ENCODE measurements at regions not wholly inside any gene's neighbourhood (a gene's known extent, or its start where the extent isn't known, plus 50 kb on each side); places are given as distances from the start of the nearest gene placed in this dataset.

DNA sequence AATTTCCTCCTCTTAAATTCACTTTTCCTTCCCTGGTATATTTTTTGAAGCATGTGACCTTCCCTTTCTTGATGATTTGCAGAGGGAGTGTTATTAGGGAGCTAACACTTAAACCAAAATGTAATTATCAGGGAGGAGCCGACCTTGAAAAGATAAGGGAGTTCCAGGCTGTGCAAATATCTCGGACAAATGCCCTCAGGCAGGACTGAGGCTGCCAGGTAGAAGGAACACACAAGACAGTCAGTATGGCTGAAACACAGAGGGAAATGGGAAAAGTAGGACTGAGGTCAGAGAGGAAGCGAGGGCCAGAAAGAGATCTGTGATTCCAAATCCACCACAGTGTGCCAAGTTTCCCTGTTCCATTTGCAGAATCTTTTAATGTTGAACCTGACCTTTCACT, 221.0 kb downstream of the CNTN3 start:
- Histone ChIP-seq H3K36me3 (no peaks in the 10 kb centered on the region), H3K4me3 (no peak overlapping the region), H3K27ac (replicated peaks in 1 of 4) (no peak overlapping the region), H3K27me3 (no peaks in the 10 kb centered on the region), H3K4me1 (no peaks in the 10 kb centered on the region), H3K9me3 (peaks cover 0 to 16% (median 4%) of the 10 kb centered on the region in 4 donors)
- intact Hi-C loops (cut with DNase I), result no loop called here
- 57% methylated on average over 3 of the region's 3 CpGs for WGBS
- TF ChIP-seq POLR2A (IDR thresholded peaks at IDR 0.05; ENCODE audit: low read depth), result no peak
- TF ChIP-seq, protein P1, sequence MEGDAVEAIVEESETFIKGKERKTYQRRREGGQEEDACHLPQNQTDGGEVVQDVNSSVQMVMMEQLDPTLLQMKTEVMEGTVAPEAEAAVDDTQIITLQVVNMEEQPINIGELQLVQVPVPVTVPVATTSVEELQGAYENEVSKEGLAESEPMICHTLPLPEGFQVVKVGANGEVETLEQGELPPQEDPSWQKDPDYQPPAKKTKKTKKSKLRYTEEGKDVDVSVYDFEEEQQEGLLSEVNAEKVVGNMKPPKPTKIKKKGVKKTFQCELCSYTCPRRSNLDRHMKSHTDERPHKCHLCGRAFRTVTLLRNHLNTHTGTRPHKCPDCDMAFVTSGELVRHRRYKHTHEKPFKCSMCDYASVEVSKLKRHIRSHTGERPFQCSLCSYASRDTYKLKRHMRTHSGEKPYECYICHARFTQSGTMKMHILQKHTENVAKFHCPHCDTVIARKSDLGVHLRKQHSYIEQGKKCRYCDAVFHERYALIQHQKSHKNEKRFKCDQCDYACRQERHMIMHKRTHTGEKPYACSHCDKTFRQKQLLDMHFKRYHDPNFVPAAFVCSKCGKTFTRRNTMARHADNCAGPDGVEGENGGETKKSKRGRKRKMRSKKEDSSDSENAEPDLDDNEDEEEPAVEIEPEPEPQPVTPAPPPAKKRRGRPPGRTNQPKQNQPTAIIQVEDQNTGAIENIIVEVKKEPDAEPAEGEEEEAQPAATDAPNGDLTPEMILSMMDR (IDR thresholded peaks at IDR 0.05), result no peak
- no peak for TF ChIP-seq POLR2AphosphoS5 (IDR thresholded peaks at IDR 0.05)
- TF ChIP-seq EP300 (IDR thresholded peaks at IDR 0.05), result no peak
- DNase-seq (ENCODE audit: extremely low spot score), result no peak

DNA sequence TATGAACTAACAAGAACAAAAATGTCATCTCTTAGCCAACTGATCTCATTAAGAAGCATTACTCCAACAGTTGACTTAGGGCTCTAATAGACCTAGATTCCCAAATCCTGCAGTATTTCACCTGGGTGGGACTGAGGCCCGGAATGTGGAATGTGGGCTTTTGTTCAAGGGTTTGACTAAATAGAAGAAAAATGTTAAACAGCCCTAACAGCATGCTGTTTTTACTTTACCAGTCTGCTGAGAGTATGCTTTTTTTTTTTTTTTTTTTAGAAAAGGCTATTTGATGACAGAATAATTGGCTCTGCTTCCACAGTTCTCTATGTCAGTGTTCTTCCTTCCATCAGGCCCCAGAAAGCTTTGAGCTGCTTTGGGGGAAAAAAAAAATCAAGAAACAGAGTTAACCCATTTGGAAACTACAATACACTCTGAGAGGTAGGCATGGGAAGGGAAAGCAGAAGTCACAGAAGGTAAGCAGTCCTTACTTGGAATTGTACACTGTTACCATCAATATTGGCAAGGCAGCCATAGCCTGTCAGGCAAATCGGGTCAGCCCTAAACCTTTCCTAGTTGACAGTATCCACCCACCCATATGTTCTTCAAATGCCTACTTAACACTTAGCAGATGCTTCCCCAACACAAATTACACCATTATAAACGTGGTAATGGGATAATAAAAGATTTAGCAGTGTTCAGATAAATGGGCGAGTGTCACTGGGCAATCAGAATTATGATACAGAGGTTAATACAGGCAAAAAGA, 224.2 kb downstream of the CNTN3 start:
- no peaks in the 10 kb centered on the region for H3K4me1 ChIP-seq
- TF ChIP-seq EP300 (IDR thresholded peaks at IDR 0.05) (no peak), POLR2A (IDR thresholded peaks at IDR 0.05; ENCODE audit: low read depth) (no peak), POLR2AphosphoS5 (IDR thresholded peaks at IDR 0.05) (no peak)
- TF ChIP-seq, protein P1 (IDR thresholded peaks at IDR 0.05), result no peak
- 52% methylated on average over 4 of the region's 4 CpGs for WGBS
- no peaks in the 10 kb centered on the region for H3K9me3 ChIP-seq
- DNase-seq (ENCODE audit: extremely low spot score), result no peak
- H3K27ac ChIP-seq (replicated peaks in 1 of 4), result no peak overlapping the region
- intact Hi-C loops (cut with DNase I), result no loop called here
- no peaks in the 10 kb centered on the region for H3K36me3 ChIP-seq
- H3K4me3 ChIP-seq, result no peak overlapping the region
- no peaks in the 10 kb centered on the region for H3K27me3 ChIP-seq

DNA sequence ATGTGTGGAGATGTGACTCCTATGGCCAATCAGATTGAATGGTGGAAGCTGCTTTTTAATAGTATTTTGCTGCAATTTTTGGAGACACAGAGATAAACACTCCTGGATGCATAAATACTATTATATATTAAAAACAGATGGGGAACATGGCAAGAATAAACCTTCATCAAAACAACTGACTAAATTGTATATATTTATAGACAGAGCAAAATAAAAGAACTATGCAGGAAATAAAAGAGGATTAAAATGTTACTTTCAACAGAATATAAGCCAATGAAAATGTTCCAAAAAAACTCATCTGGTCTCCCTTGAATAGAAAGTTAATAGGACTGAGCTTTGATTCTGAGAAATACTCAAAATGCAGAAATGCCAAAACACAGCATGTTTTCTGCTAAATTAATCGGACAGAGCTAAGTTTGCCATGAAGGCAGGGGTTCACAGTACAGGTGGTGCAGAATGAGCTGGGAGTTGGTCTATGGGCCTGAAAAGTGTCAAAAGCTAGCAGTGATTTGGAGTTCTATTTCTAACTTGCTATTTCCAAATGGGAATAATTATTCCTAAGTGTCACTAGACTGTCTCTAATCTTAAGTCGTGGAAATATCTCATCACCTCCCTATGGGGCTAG, 227.2 kb downstream of the CNTN3 start:
- WGBS, result 75% methylated on average over 2 of the region's 2 CpGs
- H3K9me3 ChIP-seq, result no peaks in the 10 kb centered on the region

DNA sequence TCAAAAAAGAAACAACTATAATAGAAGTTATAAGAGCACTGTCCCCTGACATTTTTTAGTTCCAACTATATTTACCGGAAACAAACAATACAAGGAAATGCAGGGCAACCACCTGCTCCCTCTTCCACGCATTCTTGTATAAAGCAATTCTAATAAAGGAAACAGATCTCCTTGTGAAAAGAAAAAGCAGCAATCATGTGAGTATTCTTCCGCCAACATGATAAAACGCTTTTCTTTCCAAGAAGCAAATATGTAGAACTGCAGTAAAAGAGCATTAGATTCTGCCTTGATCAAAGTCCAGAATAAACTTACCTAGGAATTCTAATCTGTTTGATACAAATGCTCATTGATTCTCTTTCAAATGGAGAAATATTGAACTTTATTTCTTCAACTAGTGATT, 230.3 kb downstream of the CNTN3 start:
- Histone ChIP-seq H3K27ac (replicated peaks in 1 of 4) (no peak overlapping the region), H3K9me3 (no peaks in the 10 kb centered on the region), H3K36me3 (no peaks in the 10 kb centered on the region), H3K4me3 (no peak overlapping the region), H3K4me1 (no peaks in the 10 kb centered on the region), H3K27me3 (no peaks in the 10 kb centered on the region)
- intact Hi-C loops (cut with DNase I), result no loop called here
- no peak for DNase-seq (ENCODE audit: extremely low spot score)
- 67% methylated on average over 4 of the region's 4 CpGs for WGBS
- TF ChIP-seq POLR2A (IDR thresholded peaks at IDR 0.05; ENCODE audit: low read depth) (no peak), POLR2AphosphoS5 (IDR thresholded peaks at IDR 0.05) (no peak), EP300 (IDR thresholded peaks at IDR 0.05) (no peak)
- TF ChIP-seq, protein P1 (IDR thresholded peaks at IDR 0.05), result no peak

More for the DNA sequence above, 227.2 kb downstream of the CNTN3 start:
- intact Hi-C loops (cut with DNase I), result no loop called here
- H3K4me3 ChIP-seq, result no peak overlapping the region
- no peak overlapping the region for H3K27ac ChIP-seq (replicated peaks in 1 of 4)
- H3K4me1 ChIP-seq, result no peaks in the 10 kb centered on the region
- H3K36me3 ChIP-seq, result no peaks in the 10 kb centered on the region
- TF ChIP-seq EP300 (IDR thresholded peaks at IDR 0.05) (no peak), POLR2A (IDR thresholded peaks at IDR 0.05; ENCODE audit: low read depth) (no peak), POLR2AphosphoS5 (IDR thresholded peaks at IDR 0.05) (no peak)
- TF ChIP-seq, protein P1 (IDR thresholded peaks at IDR 0.05), result no peak
- no peak for DNase-seq (ENCODE audit: extremely low spot score)
- no peaks in the 10 kb centered on the region for H3K27me3 ChIP-seq
